ENCODE measurements at regions not wholly inside any gene's neighbourhood (a gene's known extent, or its start where the extent isn't known, plus 50 kb on each side); places are given as distances from the start of the nearest gene placed in this dataset.

- no TSS peak for BruUV-seq (replicated peaks)
- 0 out of 2 replicates have a peak overlapping the region, but pooled peaks have one; percentile 20 for H3K14ac ChIP-seq (replicated peaks; ENCODE audit: low read depth, low read length)
- 0 out of 4 replicates have a peak overlapping the region, but pooled peaks of 1 of the 2 experiments have one; percentile 50 for H4K8ac ChIP-seq (ENCODE audit: low read depth in 2 of 2, low read length in 2 of 2)
- peak overlapping the region; percentile 71 for H2AK9ac ChIP-seq (replicated peaks; ENCODE audit: low read depth, low read length, poor library complexity)
- H3K9me1 ChIP-seq (ENCODE audit: insufficient read depth, low read length), result peaks cover 3% of the 10 kb centered on the region; the same call in 1 of the 2 replicates
- no peak overlapping the region for H3K4me2 ChIP-seq (ENCODE audit: low read depth, low read length)
- H2BK120ac ChIP-seq (ENCODE audit: low read depth, low read length), result peak overlapping the region; percentile 14; the same call in 1 of the 2 replicates
- H3K18ac ChIP-seq (ENCODE audit: low read depth, low read length), result no peak overlapping the region
- TF ChIP-seq CTCF (conservative IDR thresholded peaks at IDR 0.05; ENCODE audit: low read depth, low read length) (no peak), BHLHE40 (IDR thresholded peaks at IDR 0.05; ENCODE audit: low read depth, low read length) (no peak), RFX5 (IDR thresholded peaks at IDR 0.05; ENCODE audit: low read depth, low read length) (no peak), MXI1 (IDR thresholded peaks at IDR 0.05; ENCODE audit: borderline replicate concordance, low read depth, low read length) (no peak), POLR2A (IDR thresholded peaks at IDR 0.05; ENCODE audit: low read depth, low read length) (no peak), NFE2L2 (IDR thresholded peaks at IDR 0.05; ENCODE audit: low read depth, low read length) (no peak), SMC3 (IDR thresholded peaks at IDR 0.05; ENCODE audit: low read depth, low read length) (no peak), CHD1 (IDR thresholded peaks at IDR 0.05; ENCODE audit: low read depth, low read length) (no peak)
- no peak overlapping the region for H3K23ac ChIP-seq (ENCODE audit: low read depth, low read length)
- DNase-seq (no peak), ATAC-seq (ENCODE audit: low read depth) (peak; percentile 18; the same call in 1 of the 2 replicates)
- no peaks in the 10 kb centered on the region for H3K79me1 ChIP-seq (ENCODE audit: low read depth in 1 of 2, low read length in 2 of 2)
- CTCF ChIA-PET, result interaction anchor here (0.7 kb wide), 1 partner anchor 318 kb away, joined by 6 read pairs; no protein-coding TSS in a partner anchor
- H2AK5ac ChIP-seq (ENCODE audit: low read depth, low read length), result no peak overlapping the region; the same call in 1 of the 2 replicates
- peak overlapping the region; percentile 46 for H2AFZ ChIP-seq (replicated peaks; ENCODE audit: low read length, poor library complexity)
- no peak overlapping the region; the same call in 1 of the 2 replicates for H3K4ac ChIP-seq (ENCODE audit: low read depth, low read length)
- H3K9ac ChIP-seq (ENCODE audit: low read depth, low read length), result no peak overlapping the region
- no peak overlapping the region for H3K56ac ChIP-seq (ENCODE audit: extremely low read depth, insufficient read depth, low read length)
- whole genome bisulfite sequencing, 2 experiments (ENCODE audit: extremely low coverage in 2 of 2, insufficient read length in 1 of 2), result 50% methylated on average over 2 of the region's 7 CpGs; no CpG with 5 or more reads in 1 of the 2 experiments
- in situ Hi-C loops (cut with MboI; ENCODE audit: low sequenced_read_pairs), result no loop called here
- no peak overlapping the region for H3K27ac ChIP-seq (ENCODE audit: insufficient read depth, low read length)
- no peaks in the 10 kb centered on the region for H3K36me3 ChIP-seq (ENCODE audit: control insufficient read depth, insufficient read depth, low read length)
- H4K20me1 ChIP-seq (ENCODE audit: insufficient read depth, low read length), result no peaks in the 10 kb centered on the region
- no peaks in the 10 kb centered on the region for H3K9me3 ChIP-seq (ENCODE audit: control insufficient read depth, insufficient read depth, low read length)
- no peak overlapping the region for H4K91ac ChIP-seq (ENCODE audit: insufficient read depth, low read depth, low read length)
- H3K27me3 ChIP-seq (ENCODE audit: control insufficient read depth, insufficient read depth, low read length), result no peaks in the 10 kb centered on the region
- dilution Hi-C loops (cut with HindIII; ENCODE audit: low sequenced_read_pairs, unreplicated experiment), result no loop called here
- H2BK15ac ChIP-seq (ENCODE audit: low read depth, low read length), result 0 out of 3 replicates have a peak overlapping the region, but pooled peaks have one; percentile 31
- no peak overlapping the region for H2BK20ac ChIP-seq (ENCODE audit: low read depth, low read length)
- POLR2A ChIA-PET (ENCODE audit: unreplicated experiment), result no interaction called here
- H2BK5ac ChIP-seq (ENCODE audit: low read depth, low read length, poor library complexity, severe bottlenecking), result no peak overlapping the region
- no peak overlapping the region for H3K4me3 ChIP-seq (ENCODE audit: insufficient read depth, low read depth, low read length)
- H4K5ac ChIP-seq (ENCODE audit: low read depth, low read length), result no peak overlapping the region
- intact Hi-C loops (cut with micrococcal nuclease), result no loop called here
- H3K4me1 ChIP-seq (ENCODE audit: control insufficient read depth, insufficient read depth, low read length), result peaks cover 7% of the 10 kb centered on the region
These were observed 98.9 kb upstream of the SGCG start for GRCh38 chr13:23081901-23082300.
